ENCODE measurements at regions not wholly inside any gene's neighbourhood (a gene's known extent, or its start where the extent isn't known, plus 50 kb on each side); places are given as distances from the start of the nearest gene placed in this dataset.
"Not testable (repeated sequence)": the region's sequence is repeated elsewhere in the genome, so short reads cannot be mapped to it uniquely, and the experiment has no call there.

- no peak for TF ChIP-seq EZH2phosphoT487 (IDR thresholded peaks at IDR 0.05; ENCODE audit: low read depth)
- TF ChIP-seq CTCF (IDR thresholded peaks at IDR 0.05; ENCODE audit: low read depth, low read length): no peak
- H4K20me1 ChIP-seq (ENCODE audit: insufficient read depth, low read length): no peaks in the 10 kb centered on the region
- H3K9me3 ChIP-seq (ENCODE audit: insufficient read depth, low read length): no peaks in the 10 kb centered on the region
- H3K4me1 ChIP-seq (ENCODE audit: low read length): no peaks in the 10 kb centered on the region
- no peaks in the 10 kb centered on the region for H3K79me2 ChIP-seq (ENCODE audit: low read length)
- H3K27ac ChIP-seq (ENCODE audit: low read length): no peak overlapping the region
- no peak overlapping the region for H2AFZ ChIP-seq (ENCODE audit: low read depth, low read length)
- no peak overlapping the region for H3K9ac ChIP-seq (ENCODE audit: low read length)
- H3K4me2 ChIP-seq (ENCODE audit: low read length): no peak overlapping the region
- no peaks in the 10 kb centered on the region for H3K36me3 ChIP-seq (replicated peaks; ENCODE audit: low read depth, low read length)
- no peak overlapping the region for H3K4me3 ChIP-seq (ENCODE audit: low read length)
- H3K27me3 ChIP-seq (ENCODE audit: low read depth, low read length): no peaks in the 10 kb centered on the region
Observed at GRCh38 chr21:16117851-16118590, 388.2 kb downstream of the USP25 start.

DNA sequence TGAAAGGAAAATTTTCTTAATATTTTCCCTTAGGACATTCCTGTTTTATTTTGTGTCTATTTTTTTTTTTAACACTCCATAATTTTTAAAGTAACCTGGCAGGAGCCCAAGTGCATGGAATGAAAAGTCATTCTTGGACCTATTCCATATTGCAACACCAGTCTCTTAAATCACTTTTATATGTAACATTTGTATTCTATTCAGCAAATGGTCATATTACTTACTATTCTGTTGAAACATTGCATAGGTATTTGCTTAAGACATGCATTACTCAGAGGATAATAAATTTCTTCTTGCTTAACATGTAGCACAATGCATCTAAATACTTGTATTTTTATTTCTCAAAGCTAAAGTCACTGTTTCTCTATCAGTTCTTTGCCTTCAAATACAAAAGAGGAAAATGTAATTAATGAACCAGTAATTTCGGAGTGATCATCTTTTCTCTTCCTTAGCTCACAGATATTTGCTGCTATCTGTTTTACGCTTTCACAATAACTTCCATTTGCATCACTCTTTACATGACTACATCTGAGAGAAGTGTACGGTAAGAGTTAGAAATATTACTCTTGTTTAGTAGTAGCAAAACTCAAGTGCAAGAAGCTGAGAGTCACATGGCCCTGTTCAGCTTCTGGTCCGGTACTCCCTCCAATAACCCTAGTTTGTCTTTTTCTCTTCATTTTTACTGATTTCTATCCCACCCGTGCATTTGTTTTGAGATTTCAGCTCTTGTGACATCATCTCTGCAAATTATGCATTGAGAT is 394.8 kb downstream of the USP25 start:
- Histone ChIP-seq H3K9ac (ENCODE audit: low read length) (no peak overlapping the region), H3K4me2 (ENCODE audit: low read length) (no peak overlapping the region)

DNA sequence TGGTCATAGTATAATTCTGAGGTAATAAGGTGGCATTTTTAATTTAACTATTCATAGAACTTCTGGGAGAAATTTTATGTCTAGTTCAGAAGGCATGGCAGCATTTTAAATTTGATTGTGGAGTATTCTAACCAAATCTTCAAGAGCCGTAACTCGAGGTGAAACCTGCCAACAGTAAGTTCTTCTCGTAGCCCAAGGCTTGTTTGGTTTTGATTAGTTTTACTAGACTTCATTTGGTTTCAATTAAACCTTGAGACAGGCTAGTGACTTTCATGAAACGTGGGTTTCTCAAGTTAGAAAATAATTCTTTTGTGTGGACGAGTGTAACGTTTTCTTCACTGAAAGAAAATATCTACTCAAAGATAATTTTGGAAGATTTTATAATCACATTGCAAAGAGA is 395.5 kb downstream of the USP25 start:
- Histone ChIP-seq H3K9me3 (ENCODE audit: insufficient read depth, low read length) (no peaks in the 10 kb centered on the region), H3K79me2 (ENCODE audit: low read length) (no peaks in the 10 kb centered on the region)

More for the DNA sequence above, 394.8 kb downstream of the USP25 start:
- Histone ChIP-seq H3K4me1 (ENCODE audit: low read length) (no peaks in the 10 kb centered on the region), H3K27me3 (ENCODE audit: low read depth, low read length) (no peaks in the 10 kb centered on the region), H2AFZ (ENCODE audit: low read depth, low read length) (no peak overlapping the region), H3K9me3 (ENCODE audit: insufficient read depth, low read length) (no peaks in the 10 kb centered on the region), H4K20me1 (ENCODE audit: insufficient read depth, low read length) (no peaks in the 10 kb centered on the region), H3K36me3 (replicated peaks; ENCODE audit: low read depth, low read length) (no peaks in the 10 kb centered on the region), H3K79me2 (ENCODE audit: low read length) (no peaks in the 10 kb centered on the region), H3K27ac (ENCODE audit: low read length) (no peak overlapping the region), H3K4me3 (ENCODE audit: low read length) (no peak overlapping the region)
- TF ChIP-seq EZH2phosphoT487 (IDR thresholded peaks at IDR 0.05; ENCODE audit: low read depth): no peak
- TF ChIP-seq CTCF (IDR thresholded peaks at IDR 0.05; ENCODE audit: low read depth, low read length): no peak

GRCh38 chr21:16132453-16132852 is 402.7 kb downstream of the USP25 start:
- H3K4me3 ChIP-seq (ENCODE audit: low read length); H3K4me2 ChIP-seq (ENCODE audit: low read length); H4K20me1 ChIP-seq (ENCODE audit: insufficient read depth, low read length); H3K4me1 ChIP-seq (ENCODE audit: low read length); H3K27ac ChIP-seq (ENCODE audit: low read length); H3K9me3 ChIP-seq (ENCODE audit: insufficient read depth, low read length); H3K9ac ChIP-seq (ENCODE audit: low read length); H3K79me2 ChIP-seq (ENCODE audit: low read length); H3K27me3 ChIP-seq (ENCODE audit: low read depth, low read length); H2AFZ ChIP-seq (ENCODE audit: low read depth, low read length); H3K36me3 ChIP-seq (replicated peaks; ENCODE audit: low read depth, low read length): not testable (repeated sequence)

More for the DNA sequence above, 395.5 kb downstream of the USP25 start:
- Histone ChIP-seq H3K4me1 (ENCODE audit: low read length) (no peaks in the 10 kb centered on the region), H3K36me3 (replicated peaks; ENCODE audit: low read depth, low read length) (no peaks in the 10 kb centered on the region), H4K20me1 (ENCODE audit: insufficient read depth, low read length) (no peaks in the 10 kb centered on the region), H3K4me2 (ENCODE audit: low read length) (no peak overlapping the region), H3K9ac (ENCODE audit: low read length) (no peak overlapping the region), H2AFZ (ENCODE audit: low read depth, low read length) (no peak overlapping the region), H3K4me3 (ENCODE audit: low read length) (no peak overlapping the region), H3K27me3 (ENCODE audit: low read depth, low read length) (no peaks in the 10 kb centered on the region), H3K27ac (ENCODE audit: low read length) (no peak overlapping the region)
- TF ChIP-seq CTCF (IDR thresholded peaks at IDR 0.05; ENCODE audit: low read depth, low read length) (no peak), EZH2phosphoT487 (IDR thresholded peaks at IDR 0.05; ENCODE audit: low read depth) (no peak)
